PC-9 (cell line): ENCODE measurements at regions not wholly inside any gene's neighbourhood (a gene's known extent, or its start where the extent isn't known, plus 50 kb on each side); places are given as distances from the start of the nearest gene placed in this dataset.

Experiments used
- BruUV-seq: library from RNA; stranded (reverse); fragments of 400-500 nt; replicated peaks from 2 replicates; lab custom pipeline; 2021; lab: Mats Ljungman, UMichigan
- CTCF ChIA-PET: fragments of 300-600 bp; sonication (Branson Sonifier 250); formaldehyde crosslinking; loops from one replicate; lab custom pipeline; 2022; ENCODE audit warnings: antibody characterized with exemption; lab: Charles Lee
- POLR2A ChIA-PET: fragments of 300-600 bp; sonication (Branson Sonifier 250); formaldehyde crosslinking; loops from one replicate; lab custom pipeline; 2022; ENCODE audit warnings: antibody characterized with exemption; ENCODE audit not compliant: unreplicated experiment; lab: Charles Lee
- DNase-seq, 2 experiments: peaks; one replicate each; pipeline versions ENCODE4 v3.0.0 to v3.0.0-alpha.2; 2015 to 2022; ENCODE audit warnings: mixed read lengths in 1 of 2
- H2AFZ ChIP-seq: fragments of 200-600 bp; sonication (generic); 2 replicates; pipeline ENCODE4 v1.8.1; 2017; ENCODE audit warnings: antibody characterized with exemption
- H3F3A ChIP-seq: fragments of 200-600 bp; sonication (generic); 2 replicates; pipeline ENCODE4 v1.8.1; 2017; ENCODE audit warnings: antibody characterized with exemption, mild to moderate bottlenecking, low read depth; ENCODE audit not compliant: insufficient read depth
- H3K27ac ChIP-seq: fragments of 200-600 bp; sonication (generic); 2 replicates; pipeline ENCODE4 v1.6.1; 2016; ENCODE audit warnings: mixed run types
- H3K27me3 ChIP-seq: fragments of 200-600 bp; sonication (generic); 2 replicates; pipeline ENCODE4 v1.6.1; 2016; ENCODE audit warnings: low read depth, mixed run types; ENCODE audit not compliant: insufficient read depth
- H3K36me3 ChIP-seq: fragments of 200-600 bp; sonication (generic); 2 replicates; pipeline ENCODE4 v1.6.1; 2016; ENCODE audit warnings: low read depth, mixed run types
- H3K4me1 ChIP-seq: fragments of 200-600 bp; sonication (generic); replicated peaks from 2 replicates; pipeline ENCODE4 v1.6.1; 2016; ENCODE audit warnings: mixed run types; ENCODE audit not compliant: insufficient read depth
- H3K4me2 ChIP-seq: fragments of 200-600 bp; sonication (generic); 2 replicates; pipeline ENCODE4 v1.6.1; 2017; ENCODE audit warnings: mixed run types
- H3K4me3 ChIP-seq: fragments of 200-600 bp; sonication (generic); 2 replicates; pipeline ENCODE4 v1.6.1; 2016; ENCODE audit warnings: mixed run types
- H3K79me2 ChIP-seq: fragments of 200-600 bp; sonication (generic); 2 replicates; pipeline ENCODE4 v1.6.1; 2017; ENCODE audit warnings: low read depth, mixed run types
- H3K9me2 ChIP-seq: fragments of 200-600 bp; sonication (generic); 2 replicates; pipeline ENCODE4 v1.8.1; 2017; ENCODE audit warnings: mild to moderate bottlenecking; ENCODE audit not compliant: insufficient read depth
- H3K9me3 ChIP-seq: fragments of 200-600 bp; sonication (generic); 2 replicates; pipeline ENCODE4 v1.8.1; 2016; ENCODE audit warnings: low read depth; ENCODE audit not compliant: insufficient read depth
- H4K20me1 ChIP-seq: fragments of 200-600 bp; sonication (generic); 2 replicates; pipeline ENCODE4 v1.8.1; 2017; ENCODE audit not compliant: insufficient read depth
- EZH2 ChIP-seq: fragments of 200-600 bp; sonication (generic); IDR thresholded peaks from 2 replicates; pipeline ENCODE4 v1.8.0; 2017; ENCODE audit warnings: antibody characterized with exemption, low read depth
- intact Hi-C: fragments of 100-400 bp; cut with micrococcal nuclease; formaldehyde crosslinking; loops from one replicate; pipeline ENCODE4 v1.10.0; 2022; ENCODE audit not compliant: unreplicated experiment
- TF ChIP-seq, protein P1 (sequence below): fragments of 200-600 bp; sonication (generic); conservative IDR thresholded peaks from 2 replicates; pipeline ENCODE4 v1.6.1; 2017; ENCODE audit warnings: mixed run types, antibody characterized with exemption, mild to moderate bottlenecking, moderate library complexity

DNA sequence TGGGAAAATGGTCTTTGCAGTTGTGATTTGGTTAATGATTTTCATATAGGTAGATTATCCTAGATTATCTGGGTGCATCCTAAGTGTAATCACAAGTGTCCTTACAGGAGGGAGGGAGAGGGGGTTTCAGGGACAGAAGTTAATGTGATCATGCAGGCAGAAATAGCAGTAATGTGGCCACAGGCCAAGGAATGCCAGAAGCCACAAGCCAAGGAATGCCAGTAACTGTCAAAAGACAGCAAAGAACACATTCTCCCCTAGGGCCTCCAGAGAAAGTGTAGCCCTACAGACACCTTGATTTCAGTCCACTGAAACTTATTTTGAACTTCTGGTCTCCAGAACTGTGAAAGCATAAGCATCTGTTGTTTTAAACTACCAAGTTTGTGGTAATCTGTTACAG is 2074.5 kb downstream of the MAT2B start:
- Histone ChIP-seq H3K36me3 (no peaks in the 10 kb centered on the region), H3K9me3 (no peaks in the 10 kb centered on the region), H3K4me3 (no peak overlapping the region), H3K27me3 (no peaks in the 10 kb centered on the region), H4K20me1 (no peaks in the 10 kb centered on the region), H3K9me2 (no peaks in the 10 kb centered on the region), H2AFZ (no peak overlapping the region), H3K4me1 (no peaks in the 10 kb centered on the region), H3K27ac (no peak overlapping the region), H3K79me2 (no peaks in the 10 kb centered on the region), H3F3A (no peaks in the 10 kb centered on the region), H3K4me2 (no peak overlapping the region)
- CTCF ChIA-PET = no interaction called here
- intact Hi-C loops = no loop called here
- DNase-seq = no peak
- TF ChIP-seq, protein P1, sequence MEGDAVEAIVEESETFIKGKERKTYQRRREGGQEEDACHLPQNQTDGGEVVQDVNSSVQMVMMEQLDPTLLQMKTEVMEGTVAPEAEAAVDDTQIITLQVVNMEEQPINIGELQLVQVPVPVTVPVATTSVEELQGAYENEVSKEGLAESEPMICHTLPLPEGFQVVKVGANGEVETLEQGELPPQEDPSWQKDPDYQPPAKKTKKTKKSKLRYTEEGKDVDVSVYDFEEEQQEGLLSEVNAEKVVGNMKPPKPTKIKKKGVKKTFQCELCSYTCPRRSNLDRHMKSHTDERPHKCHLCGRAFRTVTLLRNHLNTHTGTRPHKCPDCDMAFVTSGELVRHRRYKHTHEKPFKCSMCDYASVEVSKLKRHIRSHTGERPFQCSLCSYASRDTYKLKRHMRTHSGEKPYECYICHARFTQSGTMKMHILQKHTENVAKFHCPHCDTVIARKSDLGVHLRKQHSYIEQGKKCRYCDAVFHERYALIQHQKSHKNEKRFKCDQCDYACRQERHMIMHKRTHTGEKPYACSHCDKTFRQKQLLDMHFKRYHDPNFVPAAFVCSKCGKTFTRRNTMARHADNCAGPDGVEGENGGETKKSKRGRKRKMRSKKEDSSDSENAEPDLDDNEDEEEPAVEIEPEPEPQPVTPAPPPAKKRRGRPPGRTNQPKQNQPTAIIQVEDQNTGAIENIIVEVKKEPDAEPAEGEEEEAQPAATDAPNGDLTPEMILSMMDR = no peak
- TF ChIP-seq EZH2 = no peak
- no TSS peak for BruUV-seq
- POLR2A ChIA-PET = no interaction called here

DNA sequence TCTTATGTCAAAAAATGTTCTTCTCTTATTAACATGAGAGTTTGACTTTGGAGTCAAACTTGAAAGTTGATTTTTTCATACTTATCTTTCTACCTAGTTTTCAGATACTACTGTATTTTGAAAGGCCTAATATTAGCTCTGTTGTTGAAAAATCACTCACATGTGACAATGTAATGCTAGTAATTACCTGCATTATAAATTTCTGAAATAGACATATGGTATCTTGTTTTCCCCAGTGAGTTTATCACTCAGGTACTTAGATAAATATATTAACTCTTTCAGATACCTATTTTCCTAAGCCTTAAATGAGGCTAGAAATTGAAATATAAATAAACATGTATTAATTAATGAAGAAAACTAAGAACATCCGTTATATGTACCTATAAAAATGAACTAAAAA is 2089.3 kb downstream of the MAT2B start:
- no peak overlapping the region for H3K4me3 ChIP-seq
- TF ChIP-seq, protein P1 = no peak
- TF ChIP-seq EZH2 = no peak
- no peaks in the 10 kb centered on the region for H3K79me2 ChIP-seq
- intact Hi-C loops = no loop called here
- no peaks in the 10 kb centered on the region for H3K4me1 ChIP-seq
- no peaks in the 10 kb centered on the region for H3K27me3 ChIP-seq
- ChIA-PET POLR2A (no interaction called here), CTCF (no interaction called here)
- no peak for DNase-seq
- no TSS peak for BruUV-seq
- no peaks in the 10 kb centered on the region; the same call in 1 of the 2 replicates for H3K9me3 ChIP-seq
- no peak overlapping the region for H3K4me2 ChIP-seq
- no peaks in the 10 kb centered on the region for H3K9me2 ChIP-seq
- no peaks in the 10 kb centered on the region for H3F3A ChIP-seq
- no peak overlapping the region for H3K27ac ChIP-seq
- no peaks in the 10 kb centered on the region for H3K36me3 ChIP-seq
- H2AFZ ChIP-seq = no peak overlapping the region
- H4K20me1 ChIP-seq = no peaks in the 10 kb centered on the region

DNA sequence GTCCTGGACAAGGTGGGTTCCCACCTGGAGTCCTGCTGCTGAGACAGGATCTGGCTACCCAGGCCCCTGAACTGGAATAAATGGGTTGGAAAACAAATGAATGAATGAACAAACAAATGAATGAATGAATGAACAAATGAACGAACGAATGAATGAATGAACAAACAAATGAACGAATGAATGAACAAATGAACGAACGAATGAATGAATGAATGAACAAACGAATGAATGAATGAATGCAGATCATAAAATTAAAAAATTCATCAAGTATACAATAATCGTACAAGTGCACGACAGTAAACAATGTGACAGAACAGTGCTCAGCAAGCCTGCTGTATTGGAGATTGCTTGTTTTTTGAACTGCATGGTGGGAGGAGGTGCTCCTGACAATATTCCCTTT is 2097.1 kb downstream of the MAT2B start:
- BruUV-seq = no TSS peak
- no peaks in the 10 kb centered on the region for H3F3A ChIP-seq
- H3K79me2 ChIP-seq = no peaks in the 10 kb centered on the region
- DNase-seq = no peak
- no peak overlapping the region for H3K4me2 ChIP-seq
- no peak overlapping the region for H3K4me3 ChIP-seq
- ChIA-PET CTCF (no interaction called here), POLR2A (no interaction called here)
- no peaks in the 10 kb centered on the region for H3K27me3 ChIP-seq
- TF ChIP-seq EZH2 = no peak
- TF ChIP-seq, protein P1 = no peak
- H4K20me1 ChIP-seq = no peaks in the 10 kb centered on the region
- intact Hi-C loops = no loop called here
- H3K9me2 ChIP-seq = no peaks in the 10 kb centered on the region
- H3K9me3 ChIP-seq = no peaks in the 10 kb centered on the region
- no peaks in the 10 kb centered on the region for H3K36me3 ChIP-seq
- H3K4me1 ChIP-seq = no peaks in the 10 kb centered on the region
- no peak overlapping the region for H3K27ac ChIP-seq
- no peak overlapping the region for H2AFZ ChIP-seq
